GM23248 (cell line): ENCODE measurements at regions not wholly inside any gene's neighbourhood (a gene's known extent, or its start where the extent isn't known, plus 50 kb on each side); places are given as distances from the start of the nearest gene placed in this dataset.

Experiments used
- DNase-seq: peaks from one replicate; pipeline ENCODE4 v3.0.0-alpha.2; 2015
- H2AFZ ChIP-seq: fragments of 200-600 bp; sonication (generic); 2 replicates; pipeline ENCODE4 v1.6.1; 2016; ENCODE audit warnings: antibody characterized with exemption
- H3F3A ChIP-seq: fragments of 200-600 bp; sonication (generic); 2 replicates; pipeline ENCODE4 v1.6.1; 2016; ENCODE audit warnings: mild to moderate bottlenecking, antibody characterized with exemption, mixed run types; ENCODE audit not compliant: insufficient read depth
- H3K27ac ChIP-seq: fragments of 200-600 bp; sonication (generic); 2 replicates; pipeline ENCODE4 v1.5.1; 2016; ENCODE audit warnings: mild to moderate bottlenecking
- H3K27me3 ChIP-seq: fragments of 200-600 bp; sonication (generic); replicated peaks from 2 replicates; pipeline ENCODE4 v1.6.1; 2016; ENCODE audit warnings: mild to moderate bottlenecking; ENCODE audit not compliant: insufficient read depth
- H3K36me3 ChIP-seq: fragments of 200-600 bp; sonication (generic); 2 replicates; pipeline ENCODE4 v1.6.1; 2016; ENCODE audit warnings: low read depth, mild to moderate bottlenecking
- H3K4me1 ChIP-seq: fragments of 200-600 bp; sonication (generic); 2 replicates; pipeline ENCODE4 v1.6.1; 2016; ENCODE audit warnings: mild to moderate bottlenecking; ENCODE audit not compliant: insufficient read depth
- H3K4me2 ChIP-seq: fragments of 200-600 bp; sonication (generic); one replicate; pipeline ENCODE4 v1.6.1; 2016; ENCODE audit warnings: mild to moderate bottlenecking; ENCODE audit not compliant: unreplicated experiment
- H3K4me3 ChIP-seq: fragments of 200-600 bp; sonication (generic); 2 replicates; pipeline ENCODE4 v1.5.1; 2016; ENCODE audit warnings: mild to moderate bottlenecking
- H3K79me2 ChIP-seq: fragments of 200-600 bp; sonication (generic); 2 replicates; pipeline ENCODE4 v1.6.1; 2016; ENCODE audit warnings: mild to moderate bottlenecking; ENCODE audit not compliant: insufficient read depth
- H3K9ac ChIP-seq: fragments of 200-600 bp; sonication (generic); 2 replicates; pipeline ENCODE4 v1.6.1; 2016; ENCODE audit warnings: mild to moderate bottlenecking
- H3K9me2 ChIP-seq: fragments of 200-600 bp; sonication (generic); 2 replicates; pipeline ENCODE4 v1.6.1; 2016; ENCODE audit warnings: mixed run types, mild to moderate bottlenecking, moderate library complexity; ENCODE audit not compliant: insufficient read depth
- H3K9me3 ChIP-seq: fragments of 200-600 bp; sonication (generic); one replicate; pipeline ENCODE4 v1.6.1; 2017; ENCODE audit warnings: low read depth
- H4K20me1 ChIP-seq: fragments of 200-600 bp; sonication (generic); 2 replicates; pipeline ENCODE4 v1.6.0; 2016; ENCODE audit not compliant: insufficient read depth
- EZH2 ChIP-seq: fragments of 200-600 bp; sonication (generic); IDR thresholded peaks from 2 replicates; pipeline ENCODE4 v1.6.1; 2018; ENCODE audit warnings: antibody characterized with exemption, mild to moderate bottlenecking; ENCODE audit not compliant: insufficient read depth, poor library complexity, severe bottlenecking
- EZH2phosphoT487 ChIP-seq: fragments of 200-600 bp; sonication (generic); IDR thresholded peaks from 2 replicates; pipeline ENCODE4 v1.6.1; 2018; ENCODE audit warnings: antibody characterized with exemption, moderate library complexity, mild to moderate bottlenecking, low read depth; ENCODE audit not compliant: insufficient read depth
- WGBS, 2 experiments: methylation state at CpG; one replicate each; pipeline ENCODE4 v1.1.6; 2015 to 2017; ENCODE audit warnings: low lambda C conversion rate in 2 of 2, low coverage in 1 of 2; ENCODE audit errors: missing lambda C conversion rate in 2 of 2; 5-methylcytosine and 5-hydroxymethylcytosine counted together
- in situ Hi-C: fragments of 300-500 bp; cut with MboI; formaldehyde crosslinking; loops from 2 replicates; pipeline ENCODE4 v1.15.0; 2020

DNA sequence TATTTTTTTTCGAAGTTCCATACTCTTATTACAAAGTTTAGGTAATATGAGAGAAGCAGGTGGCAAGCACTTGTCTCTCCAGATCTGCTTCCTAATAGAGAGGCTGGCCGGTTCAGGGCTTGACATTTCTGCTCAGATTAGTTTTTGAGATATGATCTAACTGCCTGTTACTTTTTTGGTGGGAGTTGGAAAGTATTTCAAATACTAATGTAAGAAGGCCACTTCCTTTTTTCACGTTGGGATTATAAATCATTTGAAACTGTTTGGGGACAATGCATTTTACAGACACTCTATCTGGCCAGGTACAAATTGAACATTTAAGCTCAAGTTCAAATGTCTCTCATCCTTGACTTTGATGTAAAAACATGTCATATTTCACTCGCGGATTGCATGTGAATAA, 222.1 kb upstream of the SULF2 start:
- peaks cover 19% of the 10 kb centered on the region; the same call in 1 of the 2 replicates for H3F3A ChIP-seq
- 75 to 79% methylated on average over 5 of the region's 5 CpGs for WGBS, 2 experiments
- peaks cover 20% of the 10 kb centered on the region for H3K4me1 ChIP-seq
- H4K20me1 ChIP-seq, result no peaks in the 10 kb centered on the region
- in situ Hi-C loops, result no loop called here
- H3K9me3 ChIP-seq, result no peaks in the 10 kb centered on the region
- DNase-seq, result no peak
- no peak overlapping the region for H3K27ac ChIP-seq
- no peak overlapping the region for H3K4me2 ChIP-seq
- no peaks in the 10 kb centered on the region for H3K9me2 ChIP-seq
- no peak overlapping the region for H3K4me3 ChIP-seq
- no peaks in the 10 kb centered on the region for H3K36me3 ChIP-seq
- H2AFZ ChIP-seq, result no peak overlapping the region
- H3K27me3 ChIP-seq, result no peaks in the 10 kb centered on the region
- H3K79me2 ChIP-seq, result no peaks in the 10 kb centered on the region
- no peak overlapping the region for H3K9ac ChIP-seq
- TF ChIP-seq EZH2phosphoT487, result no peak
- no peak for TF ChIP-seq EZH2

DNA sequence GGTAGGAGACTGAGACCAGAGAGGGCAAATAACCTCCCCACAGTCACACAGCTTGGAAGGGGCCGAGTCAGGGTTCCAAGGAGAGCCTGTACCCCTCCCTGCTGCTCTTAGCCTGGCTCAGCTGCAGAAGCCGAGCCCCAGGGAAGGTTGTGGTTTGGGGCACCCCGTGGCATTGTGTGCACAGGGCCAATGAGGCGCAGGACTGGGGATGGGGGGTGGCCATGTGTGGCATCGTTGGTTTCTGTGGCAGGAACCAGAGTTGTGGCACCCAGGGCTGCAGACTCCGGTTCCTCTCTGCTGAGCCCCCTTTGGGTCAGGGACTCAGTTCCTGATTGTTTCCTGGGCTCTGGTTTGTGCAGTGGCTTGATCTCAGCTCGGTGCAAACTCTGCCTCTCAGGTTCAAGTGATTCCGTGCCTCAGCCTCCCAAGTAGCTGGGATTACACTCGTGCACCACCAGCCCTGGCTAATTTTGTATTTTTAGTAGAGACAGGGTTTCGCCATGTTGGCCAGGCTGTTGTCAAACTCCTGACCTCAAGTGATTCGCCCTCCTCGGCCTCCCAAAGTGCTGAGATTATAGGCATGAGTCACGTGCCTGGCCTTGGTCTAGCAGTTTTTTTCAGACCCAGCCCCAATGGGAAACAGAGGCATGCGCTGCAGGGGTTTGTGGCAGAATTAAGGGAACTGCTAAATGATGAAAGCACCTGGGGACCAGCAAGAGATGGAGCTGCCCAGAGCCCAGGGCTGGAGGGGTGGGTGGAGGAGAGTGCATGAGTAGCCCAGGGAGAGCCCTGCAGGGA, 221.0 kb upstream of the SULF2 start:
- Histone ChIP-seq H3K79me2 (no peaks in the 10 kb centered on the region), H3K27me3 (no peaks in the 10 kb centered on the region), H3F3A (0 out of 2 replicates have a peak, but pooled peaks cover 10% of the 10 kb centered on the region), H3K36me3 (no peaks in the 10 kb centered on the region), H4K20me1 (no peaks in the 10 kb centered on the region), H3K4me2 (no peak overlapping the region), H2AFZ (no peak overlapping the region), H3K9ac (no peak overlapping the region), H3K27ac (no peak overlapping the region), H3K9me2 (no peaks in the 10 kb centered on the region), H3K4me1 (peaks cover 20% of the 10 kb centered on the region), H3K4me3 (no peak overlapping the region), H3K9me3 (no peaks in the 10 kb centered on the region)
- peak; percentile 62 for DNase-seq
- TF ChIP-seq EZH2phosphoT487 (no peak), EZH2 (no peak)
- in situ Hi-C loops, result no loop called here
- 38 to 50% methylated on average over 13 to 14 of the region's 14 CpGs for WGBS, 2 experiments

DNA sequence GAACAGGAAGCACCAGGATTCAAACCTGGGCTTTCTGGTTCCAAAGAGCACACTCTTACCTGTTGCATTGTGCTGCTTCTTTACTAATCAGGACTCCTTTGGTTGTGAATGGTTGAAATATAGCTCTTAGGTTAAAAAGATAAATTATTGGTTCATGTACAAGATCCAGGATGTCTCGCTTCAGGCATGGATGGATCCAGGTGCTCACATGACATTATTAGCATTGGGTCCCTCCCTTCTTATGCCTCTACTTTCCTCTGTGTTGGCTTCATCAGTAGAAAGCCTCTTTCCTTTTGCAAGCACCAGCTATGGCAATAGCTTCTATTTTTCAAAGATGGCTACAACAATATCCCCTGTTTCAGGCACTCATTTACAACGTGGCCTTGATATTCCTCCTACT, 217.7 kb upstream of the SULF2 start:
- H3K4me1 ChIP-seq, result peaks cover 4% of the 10 kb centered on the region; the same call in 1 of the 2 replicates
- TF ChIP-seq EZH2 (no peak), EZH2phosphoT487 (no peak)
- no peak overlapping the region for H3K4me2 ChIP-seq
- no peak overlapping the region for H3K4me3 ChIP-seq
- DNase-seq, result no peak
- no peaks in the 10 kb centered on the region for H3K27me3 ChIP-seq
- H3K9ac ChIP-seq, result no peak overlapping the region
- H3K27ac ChIP-seq, result no peak overlapping the region
- WGBS, 2 experiments, result 51 to 53% methylated on average over 2 of the region's 2 CpGs
- no peaks in the 10 kb centered on the region for H3K9me3 ChIP-seq
- no peaks in the 10 kb centered on the region for H3K36me3 ChIP-seq
- no peaks in the 10 kb centered on the region for H4K20me1 ChIP-seq
- no peaks in the 10 kb centered on the region for H3F3A ChIP-seq
- no peak overlapping the region for H2AFZ ChIP-seq
- no peaks in the 10 kb centered on the region for H3K9me2 ChIP-seq
- in situ Hi-C loops, result no loop called here
- no peaks in the 10 kb centered on the region for H3K79me2 ChIP-seq

DNA sequence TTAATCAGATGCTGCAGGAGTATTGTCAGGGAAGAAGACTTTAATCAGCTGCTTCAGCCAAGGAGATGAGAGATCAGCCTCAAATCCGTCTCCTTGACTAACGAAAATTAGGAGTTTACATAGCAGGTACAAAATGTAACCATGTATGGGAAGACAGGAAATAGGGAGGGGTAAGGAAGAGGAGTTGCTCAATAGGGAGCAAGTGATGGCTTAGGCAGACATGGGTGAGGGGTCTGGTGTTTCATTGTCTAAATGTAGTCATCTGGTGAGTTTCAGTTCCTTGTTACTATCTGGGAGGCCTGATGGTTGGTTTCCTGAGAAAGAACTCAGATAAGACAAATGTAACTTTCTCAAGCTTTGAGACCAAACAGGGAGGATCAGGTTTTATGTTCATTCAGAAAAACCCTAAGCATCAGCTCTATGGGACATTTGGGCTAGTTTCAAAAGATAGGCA, 217.3 kb upstream of the SULF2 start:
- Histone ChIP-seq H3K9me2 (no peaks in the 10 kb centered on the region), H3K4me3 (no peak overlapping the region), H3K79me2 (no peaks in the 10 kb centered on the region), H3K27me3 (no peaks in the 10 kb centered on the region), H3K27ac (no peak overlapping the region), H3K36me3 (no peaks in the 10 kb centered on the region), H2AFZ (no peak overlapping the region), H3F3A (no peaks in the 10 kb centered on the region), H3K9me3 (no peaks in the 10 kb centered on the region), H3K4me1 (peaks cover 4% of the 10 kb centered on the region; the same call in 1 of the 2 replicates), H3K4me2 (no peak overlapping the region), H3K9ac (no peak overlapping the region), H4K20me1 (no peaks in the 10 kb centered on the region)
- no peak for DNase-seq
- WGBS, 2 experiments, result 35% methylated on average over 2 of the region's 2 CpGs
- in situ Hi-C loops, result no loop called here
- TF ChIP-seq EZH2, result no peak
- no peak for TF ChIP-seq EZH2phosphoT487
